ENCODE measurements at regions not wholly inside any gene's neighbourhood (a gene's known extent, or its start where the extent isn't known, plus 50 kb on each side); places are given as distances from the start of the nearest gene placed in this dataset.

- TF ChIP-seq CTCF (IDR thresholded peaks at IDR 0.05 in 2 of 3, conservative IDR thresholded peaks at IDR 0.05 in 1 of 3; ENCODE audit: control insufficient read depth in 2 of 3, extremely low read depth in 1 of 3, insufficient read depth in 1 of 3, low read depth in 3 of 3, low read length in 3 of 3) (no peak), PBX3 (IDR thresholded peaks at IDR 0.05; ENCODE audit: insufficient replicate concordance, low read depth, low read length) (no peak), ZNF274 (IDR thresholded peaks at IDR 0.05; ENCODE audit: insufficient read depth, insufficient read length) (no peak), ESRRA (IDR thresholded peaks at IDR 0.05; ENCODE audit: low read length) (no peak), BCL11A (IDR thresholded peaks at IDR 0.05; ENCODE audit: low read depth, low read length) (no peak), ATF3 (IDR thresholded peaks at IDR 0.05; ENCODE audit: borderline replicate concordance, extremely low read depth, low read depth, low read length) (no peak), POLR2A (IDR thresholded peaks at IDR 0.05; ENCODE audit: low read depth, low read length) (no peak), CREM (IDR thresholded peaks at IDR 0.05; ENCODE audit: low read depth) (no peak), YBX1 (IDR thresholded peaks at IDR 0.05) (no peak), SUPT20H (IDR thresholded peaks at IDR 0.05; ENCODE audit: borderline replicate concordance, control insufficient read depth, low read depth, low read length) (no peak), SMC3 (IDR thresholded peaks at IDR 0.05; ENCODE audit: borderline replicate concordance, low read length) (no peak), CHD2 (IDR thresholded peaks at IDR 0.05; ENCODE audit: borderline replicate concordance, low read depth, low read length) (no peak), SRF (IDR thresholded peaks at IDR 0.05; ENCODE audit: low read depth in 2 of 2, low read length in 2 of 2) (no peak), EZH2 (IDR thresholded peaks at IDR 0.05; ENCODE audit: borderline replicate concordance, control insufficient read depth, low read depth, low read length) (no peak)
These were observed 1103.6 kb downstream of the CDH8 start for GRCh38 chr16:60932600-60932999.
